HG03520 (cell line): ENCODE measurements at regions not wholly inside any gene's neighbourhood (a gene's known extent, or its start where the extent isn't known, plus 50 kb on each side); places are given as distances from the start of the nearest gene placed in this dataset.

Experiments used
- ATAC-seq: cut with Tn5 transposase; IDR thresholded peaks from one replicate; pipeline ENCODE4 v1.9.1; 2021; ENCODE audit warnings: mild to moderate bottlenecking, moderate library complexity; ENCODE audit not compliant: unreplicated experiment

DNA sequence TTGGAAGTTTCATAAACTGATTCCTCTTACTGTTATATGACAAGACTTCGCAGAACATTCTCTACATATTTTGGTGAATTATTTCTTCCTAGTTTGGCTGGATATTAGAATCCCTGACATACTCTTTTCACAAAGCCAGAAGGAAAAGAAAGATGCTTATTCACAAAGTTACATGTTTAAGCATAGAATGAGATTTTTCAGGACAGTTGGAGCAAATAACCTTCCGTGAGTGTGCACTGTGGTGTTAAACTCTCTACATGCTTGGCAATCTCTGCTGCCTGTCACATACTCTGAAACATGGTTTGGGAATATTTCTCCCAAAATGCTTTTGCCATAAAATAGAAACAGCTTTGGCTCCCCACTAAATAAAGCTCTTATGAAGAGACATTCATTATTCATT is 230.0 kb upstream of the MTNR1B start:
- no peak for ATAC-seq

DNA sequence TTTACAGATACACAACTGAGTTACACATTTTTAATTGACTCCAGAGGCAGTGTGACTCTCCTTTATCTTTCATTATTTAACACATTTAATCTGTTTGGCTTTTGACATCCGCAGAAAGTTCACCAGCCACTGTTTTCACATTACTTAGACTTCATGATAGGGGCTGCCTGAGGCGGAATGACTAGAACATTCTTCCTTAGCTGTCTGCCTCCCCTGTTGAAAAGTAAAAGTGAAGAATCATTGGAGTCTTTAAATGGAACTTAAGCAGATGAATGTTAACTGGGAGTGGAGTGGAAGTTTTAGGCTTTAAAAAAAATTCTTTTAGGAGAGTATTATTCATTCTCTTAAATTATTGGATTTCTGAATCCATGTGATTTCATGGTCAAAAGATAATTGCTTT is 229.2 kb upstream of the MTNR1B start:
- no peak for ATAC-seq

DNA sequence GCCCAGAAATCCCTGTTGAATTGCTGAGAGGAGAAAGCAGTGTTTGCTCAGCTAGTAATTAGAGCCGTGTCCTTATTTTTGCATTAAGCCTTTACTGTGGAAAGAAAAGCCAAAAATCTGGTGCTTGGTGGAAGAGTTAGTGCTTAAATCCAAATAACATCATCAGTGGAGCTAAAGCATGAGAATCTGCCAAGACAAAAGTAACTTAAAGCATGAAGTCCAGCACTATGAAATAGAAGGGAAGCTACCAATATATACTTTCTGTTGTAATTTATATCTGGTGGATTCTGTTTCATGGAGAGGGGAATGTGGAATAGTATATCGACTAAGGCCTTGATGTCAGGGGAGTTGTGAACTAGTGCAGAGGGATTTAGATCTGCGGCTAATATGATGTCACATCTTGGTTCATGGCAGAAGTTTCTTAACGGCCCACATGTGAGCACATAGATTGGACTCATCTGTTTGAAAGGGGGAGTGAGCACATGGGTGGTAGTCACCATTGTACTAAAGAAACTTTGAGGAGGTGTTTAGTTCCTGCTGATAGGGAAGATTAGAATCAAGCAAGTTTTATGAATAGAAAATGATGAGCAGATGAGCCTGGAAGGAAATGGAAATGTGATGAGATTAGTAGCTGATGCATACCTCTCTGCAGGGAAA is 224.4 kb upstream of the MTNR1B start:
- no peak for ATAC-seq

DNA sequence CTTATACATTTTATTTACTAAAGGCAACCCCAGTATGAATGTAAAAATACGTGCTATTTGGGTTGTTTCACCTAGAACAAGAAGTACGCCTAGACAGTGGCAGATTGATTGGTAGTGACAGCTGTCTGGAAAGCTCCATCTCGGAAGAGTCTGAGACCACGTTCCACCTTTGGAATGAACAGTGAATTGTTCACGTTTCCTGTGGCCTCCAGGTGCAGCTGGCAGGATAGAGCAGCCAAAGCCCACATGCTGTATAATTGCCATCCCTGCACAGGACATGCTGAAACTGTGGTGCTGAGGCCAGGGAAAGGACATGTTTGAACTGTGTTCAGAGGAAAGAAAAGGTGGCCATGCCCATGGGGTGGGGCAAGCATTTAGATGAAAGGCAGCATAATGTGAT is 218.7 kb upstream of the MTNR1B start:
- ATAC-seq, result no peak

DNA sequence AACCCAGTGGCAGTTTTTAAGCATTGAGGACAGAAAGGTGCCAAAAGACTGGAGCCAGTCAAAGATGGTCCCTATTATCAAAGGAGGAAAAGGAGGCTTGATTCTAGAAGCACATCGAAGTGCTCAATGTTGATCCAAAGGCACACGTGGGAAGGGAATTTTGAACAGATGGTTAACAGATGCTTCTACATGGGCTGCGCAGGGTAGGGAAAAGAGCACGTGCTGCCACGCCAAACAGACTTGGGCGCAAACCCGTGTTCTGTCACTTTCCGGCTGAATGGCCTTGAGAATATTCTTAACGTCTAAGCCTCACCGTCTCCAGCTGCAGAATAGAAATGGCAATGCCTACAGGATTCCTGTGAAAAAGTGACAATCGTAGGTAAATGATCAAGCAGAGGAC is 217.9 kb upstream of the MTNR1B start:
- ATAC-seq, result no peak

DNA sequence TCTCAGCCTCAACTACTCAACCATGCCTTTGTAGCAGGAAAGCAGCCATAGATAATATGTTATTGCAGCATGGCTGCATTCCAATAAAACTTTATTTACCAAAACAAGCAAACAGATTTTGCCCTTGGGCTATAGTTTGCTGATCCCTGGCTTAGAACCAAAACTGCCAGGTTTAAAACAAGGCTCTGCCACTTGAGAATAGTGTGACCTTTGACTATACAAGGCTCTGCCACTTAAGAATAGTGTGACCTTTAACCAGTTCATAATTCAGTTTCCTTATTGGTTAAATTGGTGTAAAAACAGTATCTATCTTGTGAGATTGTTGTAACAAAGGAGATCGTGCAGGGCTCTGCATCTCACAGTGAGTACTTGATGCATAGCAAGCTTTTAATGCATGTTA is 217.3 kb upstream of the MTNR1B start:
- ATAC-seq, result no peak

DNA sequence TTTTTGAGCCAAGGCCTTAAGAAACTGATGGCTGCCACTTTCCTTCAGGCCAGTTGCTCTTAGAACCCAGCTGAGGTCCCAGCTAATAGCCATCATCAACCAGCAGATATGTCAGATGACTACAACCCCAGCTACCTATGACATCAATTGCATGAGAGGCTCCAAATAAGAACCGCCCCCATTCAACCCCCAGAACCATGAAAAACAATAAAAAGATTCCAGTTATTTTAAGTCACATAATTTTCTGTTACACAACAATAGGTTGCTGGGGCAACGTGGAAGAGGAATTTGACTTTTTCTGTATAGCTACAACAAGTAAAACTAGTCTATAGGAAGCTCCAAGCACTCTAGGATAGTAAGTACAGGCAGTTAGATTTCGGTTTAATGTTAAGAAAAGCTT is 216.3 kb upstream of the MTNR1B start:
- ATAC-seq, result no peak

DNA sequence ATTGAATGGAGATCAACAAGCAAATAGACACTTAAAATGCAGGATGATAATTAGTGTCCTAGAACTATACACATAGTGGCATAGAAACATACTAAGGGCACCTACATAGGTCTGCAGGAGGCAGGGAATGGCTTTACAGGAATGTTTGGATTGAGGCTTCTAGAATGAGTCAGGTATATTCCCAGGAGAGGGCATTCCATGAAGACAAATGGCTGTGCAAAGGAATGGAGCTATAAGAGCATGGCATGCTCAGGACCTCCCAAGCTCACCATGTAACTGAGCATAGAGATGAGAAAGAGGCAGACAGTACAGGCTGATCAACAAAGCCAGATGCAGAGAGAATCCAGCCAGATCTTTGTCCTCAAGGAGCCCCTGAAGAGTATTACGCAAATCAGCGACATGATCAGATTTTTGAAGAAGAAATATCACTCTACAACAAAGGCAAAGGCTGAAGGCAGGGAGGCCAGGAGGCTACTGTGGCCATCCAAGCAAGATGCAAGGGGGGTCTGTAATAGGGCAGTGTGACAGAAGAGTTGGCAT is 211.1 kb upstream of the MTNR1B start:
- ATAC-seq, result no peak

DNA sequence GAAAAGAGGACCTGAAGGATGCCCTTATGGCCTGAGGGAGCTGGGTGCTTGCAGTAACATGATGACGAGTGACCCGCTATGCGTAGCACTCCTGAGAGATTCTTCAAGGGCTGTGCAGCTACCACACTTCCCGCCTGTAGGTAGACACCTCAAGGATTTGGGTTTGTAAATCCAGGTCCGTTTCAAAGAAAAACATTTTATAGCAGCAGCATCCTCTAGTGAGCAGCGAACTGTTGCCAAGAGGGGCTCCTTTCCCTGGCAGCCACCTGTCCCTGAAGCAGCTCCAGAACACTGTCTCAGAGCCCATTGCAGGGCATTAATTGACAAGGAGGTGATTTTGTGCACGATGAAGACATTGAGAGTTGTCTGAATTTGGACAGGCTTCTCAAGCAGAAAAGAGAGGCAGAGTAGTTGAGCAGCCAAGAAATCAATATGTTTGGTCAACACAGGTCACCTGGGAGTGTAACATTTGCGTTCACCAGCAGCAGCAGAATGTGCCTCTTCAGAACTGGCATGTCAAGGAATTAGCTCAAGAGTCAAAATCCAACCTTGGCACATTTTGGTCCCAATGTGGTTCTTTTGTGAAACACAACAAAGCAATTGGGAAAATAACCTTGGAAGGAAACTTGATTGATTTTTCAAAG is 209.8 kb upstream of the MTNR1B start:
- no peak for ATAC-seq

DNA sequence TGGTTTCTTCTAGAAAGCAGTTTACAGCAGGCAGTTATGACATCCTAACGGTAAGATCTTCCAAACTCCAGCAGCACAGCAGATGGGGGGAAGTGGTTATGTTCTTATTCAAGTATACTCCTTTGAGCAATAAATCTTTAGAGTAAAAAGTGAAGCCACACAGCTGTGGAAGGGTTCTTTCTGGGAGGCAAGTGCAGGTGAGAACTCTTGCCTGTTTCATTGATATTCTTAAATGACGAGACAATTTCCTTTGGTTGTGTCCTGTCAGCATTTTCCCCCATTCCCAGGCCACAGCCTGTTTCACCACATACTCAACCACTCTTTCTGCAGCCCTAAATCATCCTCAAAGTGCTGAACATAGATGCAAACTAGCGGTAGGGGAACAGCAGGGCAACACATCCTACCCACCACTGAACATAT is 207.3 kb upstream of the MTNR1B start:
- no peak for ATAC-seq

DNA sequence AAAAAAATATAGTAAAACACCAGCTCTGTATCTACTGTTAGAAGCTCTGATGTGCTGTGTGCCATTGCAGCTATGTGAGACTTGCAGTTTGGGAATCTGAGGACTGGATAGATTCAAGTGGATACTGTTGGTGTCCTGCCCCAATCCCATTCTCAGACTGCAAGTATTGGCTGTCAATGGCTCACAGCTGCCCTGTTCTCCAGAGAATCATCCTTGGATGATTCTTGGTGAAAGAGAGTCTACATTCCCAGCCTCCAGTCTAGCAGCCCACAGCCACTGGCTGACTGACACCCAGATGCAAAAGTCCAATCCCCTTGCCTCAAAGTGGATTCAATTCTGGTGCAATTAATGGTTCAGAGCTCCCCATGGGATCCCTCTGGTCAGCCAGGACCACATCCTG is 206.1 kb upstream of the MTNR1B start:
- ATAC-seq, result no peak

DNA sequence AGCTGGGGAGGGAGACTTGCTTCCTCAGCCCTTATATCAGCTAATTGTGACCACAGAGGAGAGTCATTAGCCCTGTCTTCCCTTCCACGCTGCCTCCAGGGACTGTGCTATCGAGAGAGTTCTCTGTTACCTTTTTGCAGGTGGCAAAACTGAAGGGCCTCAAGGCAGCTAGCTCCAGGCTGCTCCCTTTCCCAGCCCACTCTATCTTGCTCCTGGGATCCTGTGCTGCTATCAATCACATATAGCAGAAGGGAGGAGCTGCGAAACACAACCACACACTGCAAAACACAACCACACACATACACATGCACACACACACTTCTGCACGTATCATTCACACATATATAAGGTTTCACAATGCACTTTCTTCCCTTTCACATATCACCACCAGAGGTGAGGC is 205.3 kb upstream of the MTNR1B start:
- ATAC-seq, result no peak

DNA sequence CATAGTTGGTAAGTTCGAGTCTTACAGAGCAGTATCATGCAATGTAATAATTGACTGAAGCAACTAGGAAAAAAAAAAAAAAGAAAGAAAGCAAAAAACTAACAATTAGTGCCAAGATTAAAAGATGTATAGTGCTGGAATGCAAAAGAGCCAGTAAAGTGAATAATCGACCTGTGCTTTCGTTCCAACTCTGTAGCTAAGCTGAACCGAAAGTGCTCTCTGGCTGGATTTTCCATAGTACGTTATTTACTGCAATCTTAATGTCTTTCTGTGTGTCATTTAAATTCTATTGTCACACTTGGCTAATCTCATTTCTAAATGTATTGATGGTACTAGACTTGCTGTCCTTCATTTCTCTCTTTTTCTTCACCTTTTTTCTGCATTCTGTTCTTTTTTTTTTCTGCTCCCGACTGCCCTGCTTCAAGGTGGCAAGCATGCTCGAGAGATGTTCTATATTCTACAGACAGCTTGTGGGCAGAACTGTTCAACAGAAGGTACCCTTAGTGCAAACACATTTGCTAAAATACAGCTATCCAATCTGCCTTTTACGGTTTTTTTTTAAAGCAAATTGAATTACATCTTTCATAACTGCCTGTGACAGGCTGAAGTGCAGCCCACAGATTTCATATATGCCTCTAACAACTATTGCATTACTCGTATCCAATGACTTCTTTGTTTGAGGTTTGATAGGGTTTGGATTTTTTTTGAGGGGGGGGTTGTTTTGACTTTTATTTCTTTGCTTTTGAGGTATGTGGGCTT is 204.2 kb upstream of the MTNR1B start:
- no peak for ATAC-seq

DNA sequence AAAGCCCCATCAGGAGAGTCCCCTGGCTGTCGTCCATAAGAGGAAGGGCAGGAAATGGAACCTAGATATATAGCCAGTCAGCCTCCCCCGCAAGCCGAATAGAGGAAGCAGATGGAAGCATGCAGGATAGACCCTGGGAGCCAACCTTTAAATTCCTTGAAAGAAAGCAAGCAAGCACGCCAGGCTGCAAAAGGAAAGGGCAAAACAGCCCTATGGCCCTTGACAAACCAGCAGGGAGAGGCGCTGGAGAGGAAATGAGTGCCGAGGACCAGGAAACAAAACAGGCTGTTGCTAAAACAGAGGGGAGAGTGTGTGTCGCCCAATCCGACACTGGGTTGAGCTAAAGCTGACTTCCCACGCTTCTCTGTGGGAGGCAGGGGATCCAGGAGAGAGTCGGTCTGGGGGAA is 203.5 kb upstream of the MTNR1B start:
- no peak for ATAC-seq

DNA sequence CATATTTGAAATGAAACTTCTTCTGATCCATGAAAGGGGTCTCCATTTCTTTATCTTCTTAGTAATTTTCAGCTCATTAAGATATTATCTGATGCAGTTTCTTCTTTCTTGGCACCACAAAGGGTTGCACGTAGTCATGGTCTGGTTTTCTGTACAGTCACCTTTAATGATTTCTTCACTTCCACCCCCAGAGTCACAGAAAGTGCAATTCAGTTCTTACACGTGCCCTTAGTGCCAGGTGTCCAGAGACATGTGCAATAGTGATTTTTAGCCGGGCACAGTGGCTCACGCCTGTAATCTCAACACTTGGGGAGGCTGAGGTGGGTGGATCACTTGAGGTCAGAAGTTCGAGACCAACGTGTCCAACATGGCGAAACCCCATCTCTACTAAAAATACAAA is 202.8 kb upstream of the MTNR1B start:
- ATAC-seq, result no peak

DNA sequence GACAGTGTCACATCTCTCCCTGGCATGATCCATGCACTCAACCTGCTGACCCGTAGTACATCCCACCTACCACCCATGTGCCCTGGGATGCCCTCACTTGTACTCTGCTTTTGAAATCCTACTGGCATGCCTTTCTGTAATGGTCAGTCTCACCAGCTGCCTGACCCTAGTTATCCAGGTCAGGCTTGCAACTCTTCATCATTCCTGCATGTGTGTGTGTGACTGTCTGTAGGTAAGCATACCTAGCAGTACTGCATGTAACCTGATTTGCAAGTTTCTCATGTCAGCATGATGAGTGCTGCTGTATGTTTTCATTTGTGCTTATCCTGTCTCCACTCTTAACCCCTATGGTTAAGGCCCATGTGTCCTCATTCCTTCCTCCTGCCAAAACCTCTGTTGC is 202.0 kb upstream of the MTNR1B start:
- ATAC-seq, result no peak

DNA sequence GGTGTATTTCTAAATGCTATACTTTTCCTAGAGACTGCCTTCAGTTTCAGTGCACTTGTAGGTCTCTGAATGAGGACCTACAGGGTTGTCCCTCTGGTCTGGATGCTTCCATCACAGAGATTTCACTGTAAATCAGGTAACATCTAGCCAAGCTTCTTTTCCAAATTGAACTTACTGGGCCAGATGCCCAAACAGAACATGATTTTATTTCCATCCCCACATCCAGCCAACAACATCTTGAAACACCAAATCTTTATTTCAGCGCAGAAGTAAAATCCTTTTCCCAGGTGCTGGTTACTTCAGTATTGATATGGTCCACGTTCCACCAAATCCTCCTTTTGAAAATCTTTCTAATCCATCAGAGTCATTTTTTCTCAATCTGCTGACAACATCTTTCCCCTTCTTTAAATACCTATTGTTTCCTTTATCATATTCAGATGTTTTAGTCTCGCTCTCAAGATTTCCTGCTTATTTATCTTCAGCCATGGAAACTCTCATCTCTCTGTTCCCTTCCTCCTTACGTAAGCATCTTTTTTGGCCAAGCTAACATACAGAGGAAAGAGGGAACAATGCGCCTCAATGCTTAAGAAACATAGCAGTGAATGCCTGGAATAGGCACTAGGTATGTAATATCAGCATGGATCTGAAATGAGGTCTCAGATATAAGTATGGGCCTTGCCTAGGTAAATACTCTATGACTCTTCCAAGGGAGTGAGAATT is 201.2 kb upstream of the MTNR1B start:
- no peak for ATAC-seq

DNA sequence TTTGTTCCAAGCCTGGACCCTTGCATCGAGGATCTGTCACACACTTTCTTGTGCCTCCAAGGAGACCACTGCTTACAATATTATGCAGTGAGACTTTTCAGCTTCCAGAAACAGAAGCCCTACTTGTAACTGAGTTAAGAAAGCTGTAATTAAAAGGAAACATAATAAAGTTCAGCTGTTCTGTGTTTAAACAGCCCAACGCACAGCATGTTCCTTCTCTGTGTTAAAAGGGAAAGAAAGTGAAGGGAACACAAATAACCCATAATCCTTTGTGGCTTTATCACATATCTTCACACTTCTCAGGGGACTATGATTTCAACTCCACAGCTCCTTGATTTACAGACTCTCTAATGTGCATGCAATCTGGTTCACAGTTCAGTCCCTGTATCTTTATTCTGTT is 200.3 kb upstream of the MTNR1B start:
- ATAC-seq, result no peak

DNA sequence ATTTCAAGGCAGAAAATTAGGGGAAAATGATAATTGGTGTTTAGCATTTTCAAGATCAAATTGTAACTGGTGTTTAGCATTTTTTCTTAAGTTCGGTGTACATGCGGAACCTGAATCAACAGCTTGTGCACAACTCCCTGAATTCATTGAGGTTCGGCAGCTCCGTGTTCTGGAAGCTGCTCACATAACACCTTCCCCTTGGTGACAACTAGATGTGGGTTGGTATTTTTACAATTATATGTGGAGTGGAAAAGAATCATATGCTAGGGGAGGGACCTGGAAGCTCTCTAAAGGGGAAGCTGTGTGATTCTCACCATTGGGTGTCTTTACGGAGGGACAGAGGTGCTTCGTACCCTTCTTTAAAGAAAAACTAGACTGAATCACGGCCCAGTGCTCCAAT is 199.0 kb upstream of the MTNR1B start:
- no peak for ATAC-seq

DNA sequence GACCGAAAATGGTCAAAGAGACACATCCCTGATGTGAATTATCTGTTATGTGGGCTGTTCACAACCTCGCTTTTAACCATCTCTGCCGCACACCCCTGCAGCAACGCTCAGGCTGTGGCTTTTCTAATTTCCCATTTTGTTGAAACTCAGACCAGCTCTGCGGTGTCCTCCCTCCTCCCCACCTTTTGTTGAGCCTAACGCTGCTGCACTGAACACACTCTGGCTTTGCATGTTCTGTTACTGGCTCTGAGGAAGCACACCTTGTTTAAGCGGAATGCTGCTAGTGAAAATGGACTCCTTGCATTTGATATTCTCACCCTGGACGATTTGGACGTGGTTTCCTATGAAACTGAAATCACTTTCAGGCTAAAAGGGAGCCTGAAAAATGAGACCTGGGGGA is 198.5 kb upstream of the MTNR1B start:
- ATAC-seq, result no peak

DNA sequence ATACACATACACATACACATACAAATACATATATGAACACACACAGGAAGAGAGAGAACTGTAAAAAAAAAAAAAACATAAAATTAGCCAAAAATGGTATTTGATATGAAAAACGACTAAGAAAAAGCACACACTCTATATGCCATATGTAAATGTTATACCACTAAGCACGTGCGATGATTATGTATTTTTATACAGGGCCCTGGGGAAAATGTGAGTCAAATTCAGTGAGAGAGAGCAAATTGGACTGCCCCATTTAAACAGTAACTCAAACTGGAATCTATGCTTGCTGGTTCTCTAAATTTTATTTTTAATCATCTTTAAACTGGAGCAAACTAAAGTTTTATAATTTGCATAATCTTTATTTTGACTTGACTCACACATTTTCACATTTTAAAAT is 197.8 kb upstream of the MTNR1B start:
- ATAC-seq, result no peak
